ENCODE measurements at regions not wholly inside any gene's neighbourhood (a gene's known extent, or its start where the extent isn't known, plus 50 kb on each side); places are given as distances from the start of the nearest gene placed in this dataset.

DNA sequence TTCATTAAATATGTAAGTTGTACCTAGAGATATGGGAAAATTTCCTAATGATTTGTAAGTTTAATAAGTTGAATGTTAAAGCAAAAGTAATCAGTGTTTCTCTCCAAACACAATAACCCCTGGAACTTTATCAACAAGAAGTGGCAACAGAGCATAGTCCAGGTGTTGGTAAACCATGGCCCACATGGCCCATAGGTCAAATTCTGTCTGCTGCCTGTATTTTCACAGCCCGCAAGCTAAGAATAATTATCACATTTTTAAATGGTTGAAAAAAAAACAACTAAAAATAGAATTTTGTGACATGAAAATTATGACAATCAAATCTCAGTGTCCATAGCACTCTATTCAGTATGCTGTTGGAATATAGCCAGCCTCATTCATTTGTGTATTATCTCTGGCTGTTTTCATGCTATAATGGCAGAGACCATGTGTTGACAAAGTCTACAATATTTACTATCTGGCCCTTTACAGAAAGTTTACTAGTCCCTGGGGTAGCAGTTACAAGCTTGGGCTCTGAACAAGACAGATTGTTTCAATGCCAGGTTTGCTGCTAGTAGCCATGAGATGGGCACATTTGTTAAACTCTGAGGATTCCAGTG, 395.8 kb downstream of the GASK1B start:
- TF ChIP-seq CHD2 (IDR thresholded peaks at IDR 0.05; ENCODE audit: borderline replicate concordance, low read depth, low read length) (no peak), FOS (IDR thresholded peaks at IDR 0.05; ENCODE audit: borderline replicate concordance, extremely low read depth, insufficient read length) (no peak), MTA3 (IDR thresholded peaks at IDR 0.05; ENCODE audit: borderline replicate concordance, low read length) (no peak)
- TF ChIP-seq, protein P1, sequence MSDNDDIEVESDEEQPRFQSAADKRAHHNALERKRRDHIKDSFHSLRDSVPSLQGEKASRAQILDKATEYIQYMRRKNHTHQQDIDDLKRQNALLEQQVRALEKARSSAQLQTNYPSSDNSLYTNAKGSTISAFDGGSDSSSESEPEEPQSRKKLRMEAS (IDR thresholded peaks at IDR 0.05; ENCODE audit: low read depth, low read length): no peak
- TF ChIP-seq, protein P2, sequence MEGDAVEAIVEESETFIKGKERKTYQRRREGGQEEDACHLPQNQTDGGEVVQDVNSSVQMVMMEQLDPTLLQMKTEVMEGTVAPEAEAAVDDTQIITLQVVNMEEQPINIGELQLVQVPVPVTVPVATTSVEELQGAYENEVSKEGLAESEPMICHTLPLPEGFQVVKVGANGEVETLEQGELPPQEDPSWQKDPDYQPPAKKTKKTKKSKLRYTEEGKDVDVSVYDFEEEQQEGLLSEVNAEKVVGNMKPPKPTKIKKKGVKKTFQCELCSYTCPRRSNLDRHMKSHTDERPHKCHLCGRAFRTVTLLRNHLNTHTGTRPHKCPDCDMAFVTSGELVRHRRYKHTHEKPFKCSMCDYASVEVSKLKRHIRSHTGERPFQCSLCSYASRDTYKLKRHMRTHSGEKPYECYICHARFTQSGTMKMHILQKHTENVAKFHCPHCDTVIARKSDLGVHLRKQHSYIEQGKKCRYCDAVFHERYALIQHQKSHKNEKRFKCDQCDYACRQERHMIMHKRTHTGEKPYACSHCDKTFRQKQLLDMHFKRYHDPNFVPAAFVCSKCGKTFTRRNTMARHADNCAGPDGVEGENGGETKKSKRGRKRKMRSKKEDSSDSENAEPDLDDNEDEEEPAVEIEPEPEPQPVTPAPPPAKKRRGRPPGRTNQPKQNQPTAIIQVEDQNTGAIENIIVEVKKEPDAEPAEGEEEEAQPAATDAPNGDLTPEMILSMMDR (IDR thresholded peaks at IDR 0.05 in 2 of 3, conservative IDR thresholded peaks at IDR 0.05 in 1 of 3; ENCODE audit: control insufficient read depth in 2 of 3, extremely low read depth in 1 of 3, insufficient read depth in 1 of 3, low read depth in 3 of 3, low read length in 3 of 3): no peak
